GM04504 (cell line): ENCODE measurements at regions not wholly inside any gene's neighbourhood (a gene's known extent, or its start where the extent isn't known, plus 50 kb on each side); places are given as distances from the start of the nearest gene placed in this dataset.
A peak's percentile ranks its signal among the peaks of the same experiment; 100 is the strongest.

Experiments
- DNase-seq: peaks from one replicate; pipeline ENCODE4 v3.0.0-alpha.2; 2012; ENCODE audit warnings: low read depth

DNA sequence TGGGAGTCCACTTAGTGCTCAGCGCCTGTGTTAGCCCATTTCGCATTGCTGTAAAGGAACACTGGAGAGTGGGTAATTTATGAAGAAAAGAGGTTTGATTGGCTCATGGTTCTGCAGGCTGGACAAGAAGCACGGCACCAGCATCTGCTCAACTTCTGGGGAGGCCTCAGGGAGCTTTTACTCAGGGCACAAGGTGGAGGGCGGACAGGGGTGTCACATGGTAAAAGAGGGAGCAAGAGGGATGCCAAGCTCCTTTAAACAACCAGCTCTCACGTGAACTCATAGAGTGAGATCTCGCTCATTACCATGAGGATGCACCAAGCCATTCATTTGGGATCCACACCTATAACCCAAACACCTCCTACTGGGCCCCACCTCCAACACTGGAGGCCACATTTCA is 181.4 kb upstream of the TLE3 start:
- no peak for DNase-seq

DNA sequence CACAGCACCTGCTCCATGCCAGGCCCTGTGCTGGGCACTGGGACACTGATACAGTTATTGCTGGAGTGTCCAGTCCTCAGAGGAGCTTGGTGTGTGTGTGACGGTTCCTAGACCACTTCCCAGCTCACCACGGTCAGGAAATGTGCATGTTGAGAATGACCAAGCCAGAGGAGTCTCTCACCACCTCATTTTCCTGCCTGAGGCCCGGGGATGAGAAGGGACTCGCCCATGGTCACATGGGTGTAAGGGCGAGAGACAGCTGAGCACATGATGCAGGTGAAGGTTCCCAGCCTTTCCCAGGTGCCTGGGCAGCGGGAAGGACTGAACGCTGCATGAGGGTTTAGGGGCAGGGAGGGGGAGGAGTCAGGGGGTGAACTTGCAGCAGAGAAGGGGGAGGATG is 180.9 kb upstream of the TLE3 start:
- no peak for DNase-seq

DNA sequence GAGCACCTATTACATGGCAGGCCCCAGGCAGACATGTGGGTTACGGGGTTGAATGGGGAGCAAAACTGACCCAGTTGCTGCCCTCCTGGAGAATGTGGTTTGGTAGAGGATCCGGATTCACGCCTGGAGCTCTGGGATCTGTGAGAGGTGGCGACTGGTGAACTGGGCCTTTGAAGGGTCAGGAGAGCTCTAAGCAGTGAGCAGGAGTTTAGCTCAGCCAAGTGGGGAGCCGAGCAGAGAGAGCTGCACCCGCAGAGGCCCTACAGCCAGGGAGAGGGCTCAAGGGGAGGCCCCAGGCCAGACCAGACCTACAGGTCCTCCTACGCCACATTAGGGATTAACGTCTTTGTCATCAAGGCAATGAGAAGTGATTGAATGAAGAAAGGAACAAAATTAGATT is 179.8 kb upstream of the TLE3 start:
- DNase-seq: no peak

DNA sequence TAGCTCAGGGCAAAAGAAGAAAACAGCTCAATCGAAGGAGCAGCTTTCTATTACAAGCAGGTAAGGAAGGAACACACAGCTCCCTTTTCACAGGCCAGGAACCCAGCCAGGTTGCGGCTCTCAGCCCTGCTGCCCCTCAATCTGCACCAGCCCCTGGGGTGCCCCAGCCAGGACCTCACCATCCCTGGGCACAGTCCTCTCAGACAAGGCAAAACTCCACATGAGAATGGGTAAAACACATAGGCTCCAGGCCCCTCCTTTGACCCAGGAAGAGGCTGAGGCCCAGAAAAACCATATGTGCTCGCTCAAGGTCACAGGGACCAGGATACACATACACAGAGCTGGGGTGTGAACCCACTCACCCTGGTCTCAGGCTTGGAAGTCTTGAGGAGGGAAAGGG is 178.7 kb upstream of the TLE3 start:
- no peak for DNase-seq

DNA sequence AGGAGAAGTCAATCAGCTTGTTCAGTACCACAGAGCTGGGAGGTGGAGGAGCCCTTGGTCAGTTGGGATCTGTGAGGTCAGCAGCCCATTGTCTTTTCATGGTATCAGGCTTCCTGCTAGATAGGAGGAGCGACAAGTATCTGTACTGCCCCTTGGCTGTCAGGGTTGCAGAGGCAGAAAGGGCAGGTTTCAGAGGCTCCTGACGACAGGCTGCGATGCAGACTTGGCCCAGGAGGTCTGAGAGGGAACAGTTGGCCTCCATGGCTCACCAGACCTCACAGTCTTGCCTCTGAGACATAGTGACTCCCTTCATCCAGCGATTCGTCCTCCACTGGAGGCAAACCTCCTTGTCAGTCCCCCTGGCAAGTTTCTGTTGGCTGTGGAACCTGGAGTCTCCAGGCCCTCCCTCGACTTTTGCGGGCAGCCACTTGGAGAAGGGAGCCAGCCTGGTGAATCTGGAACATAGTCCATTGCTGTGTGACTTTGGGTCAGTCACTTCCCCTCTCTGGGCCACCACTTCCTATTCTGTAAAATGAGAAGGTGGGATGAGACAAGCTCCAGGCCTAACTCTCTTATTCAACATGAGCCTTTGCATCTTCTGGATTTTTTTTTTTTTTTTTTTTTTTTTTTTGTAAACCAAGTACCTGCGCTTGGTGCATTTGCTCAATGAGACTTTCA is 177.9 kb upstream of the TLE3 start:
- no peak for DNase-seq

DNA sequence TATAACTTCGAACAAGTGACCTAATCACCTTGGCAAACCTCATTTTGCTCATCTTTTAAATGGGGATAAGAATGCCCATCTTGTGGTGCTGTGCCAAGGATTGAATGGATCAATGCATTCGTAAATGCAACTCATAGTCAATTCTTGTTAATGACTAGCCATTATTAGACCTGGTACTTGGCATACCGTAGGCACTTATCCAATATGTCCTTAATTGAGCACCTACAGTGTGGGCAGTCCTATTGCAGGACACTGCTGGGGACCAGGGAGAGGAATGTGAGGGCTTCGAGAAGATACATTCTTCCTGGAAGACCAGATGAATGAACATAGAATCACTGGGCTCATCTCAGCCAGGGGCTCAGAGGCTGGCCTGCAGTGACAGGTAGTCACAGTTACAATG is 177.2 kb upstream of the TLE3 start:
- no peak for DNase-seq

DNA sequence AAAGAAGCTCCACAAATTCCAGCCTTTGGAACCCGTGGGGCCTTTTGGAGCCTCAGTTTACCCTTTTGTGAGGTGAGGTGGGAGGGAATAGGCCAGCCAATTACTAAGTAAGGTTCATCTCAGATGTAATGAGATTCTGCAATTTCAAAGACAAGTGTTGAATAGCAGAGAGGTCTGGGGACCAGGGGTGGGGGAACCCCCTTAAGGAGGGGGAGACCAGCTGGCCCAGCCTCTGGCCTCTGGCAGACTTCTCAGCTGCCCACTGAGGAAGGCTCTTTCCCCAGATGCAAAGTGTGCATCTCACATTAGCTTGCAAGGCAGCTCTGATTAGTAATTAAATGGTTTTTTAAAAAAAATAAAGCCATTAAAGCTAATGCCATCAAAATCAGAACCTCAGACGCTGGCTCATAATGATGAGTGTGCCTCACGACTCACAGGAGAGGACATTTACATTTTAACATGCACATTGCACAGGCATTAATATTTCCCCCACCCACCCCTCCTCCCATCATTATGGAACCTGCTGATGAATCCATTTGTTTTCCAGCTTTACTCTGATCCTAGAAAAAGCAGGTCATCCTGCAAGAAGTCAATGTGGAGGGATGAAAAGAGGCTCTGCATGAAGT is 176.7 kb upstream of the TLE3 start:
- DNase-seq: no peak

DNA sequence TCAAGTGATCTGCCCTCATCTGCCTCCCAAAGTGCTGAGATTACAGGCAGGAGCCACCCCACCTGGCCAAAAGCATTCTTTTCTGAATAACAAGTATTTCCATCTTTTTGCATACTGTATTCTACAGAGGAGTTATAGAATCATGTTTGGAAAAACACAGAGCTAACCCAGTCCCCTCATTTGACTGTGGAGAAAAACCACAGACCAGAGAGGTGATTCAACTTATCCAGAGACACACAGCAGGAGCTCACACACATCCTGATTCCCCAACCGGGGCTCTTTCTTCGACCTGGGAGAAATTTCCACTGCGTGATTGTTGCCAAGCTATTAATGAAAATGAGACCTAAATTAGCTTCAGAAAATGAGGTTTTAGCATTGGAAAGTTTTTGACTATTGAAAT is 176.1 kb upstream of the TLE3 start:
- DNase-seq: no peak

DNA sequence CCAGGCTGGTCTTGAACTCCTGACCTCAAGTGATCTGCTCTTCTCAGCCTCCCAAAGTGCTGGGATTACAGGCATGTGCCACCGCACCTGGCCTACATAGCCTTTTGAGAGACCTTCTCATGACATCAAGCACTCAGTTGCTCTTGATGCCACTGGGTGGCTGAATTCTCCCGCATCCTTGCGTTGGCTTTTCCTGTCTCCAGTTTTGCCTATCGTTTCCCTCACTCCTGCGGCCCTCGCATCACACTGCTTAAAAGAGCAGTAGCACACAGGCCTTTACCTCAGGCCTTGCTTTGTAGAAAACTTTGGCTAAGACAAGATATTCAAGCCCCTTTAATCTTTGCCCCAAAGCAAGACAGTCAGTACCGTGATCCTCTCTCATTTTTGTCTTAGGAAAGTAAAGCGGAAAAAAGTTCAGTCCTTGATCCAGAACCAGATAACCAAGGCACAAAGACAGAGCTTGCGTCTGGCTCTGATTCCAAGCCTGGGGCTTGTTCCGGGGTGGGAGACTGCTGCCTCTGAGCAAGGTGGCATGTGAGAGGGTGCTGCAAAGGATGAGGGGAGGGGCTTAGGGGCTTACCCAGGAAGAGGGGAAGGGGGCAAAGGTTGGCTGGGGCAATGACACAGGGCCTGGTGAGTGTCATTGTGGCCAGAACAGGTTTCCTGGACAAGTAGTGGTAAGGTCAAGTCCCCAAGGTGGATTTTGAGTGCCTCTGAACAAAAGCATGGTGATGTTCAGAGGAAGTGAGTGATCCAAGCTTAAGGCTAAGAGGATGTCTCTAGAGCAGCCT is 175.0 kb upstream of the TLE3 start:
- no peak for DNase-seq

DNA sequence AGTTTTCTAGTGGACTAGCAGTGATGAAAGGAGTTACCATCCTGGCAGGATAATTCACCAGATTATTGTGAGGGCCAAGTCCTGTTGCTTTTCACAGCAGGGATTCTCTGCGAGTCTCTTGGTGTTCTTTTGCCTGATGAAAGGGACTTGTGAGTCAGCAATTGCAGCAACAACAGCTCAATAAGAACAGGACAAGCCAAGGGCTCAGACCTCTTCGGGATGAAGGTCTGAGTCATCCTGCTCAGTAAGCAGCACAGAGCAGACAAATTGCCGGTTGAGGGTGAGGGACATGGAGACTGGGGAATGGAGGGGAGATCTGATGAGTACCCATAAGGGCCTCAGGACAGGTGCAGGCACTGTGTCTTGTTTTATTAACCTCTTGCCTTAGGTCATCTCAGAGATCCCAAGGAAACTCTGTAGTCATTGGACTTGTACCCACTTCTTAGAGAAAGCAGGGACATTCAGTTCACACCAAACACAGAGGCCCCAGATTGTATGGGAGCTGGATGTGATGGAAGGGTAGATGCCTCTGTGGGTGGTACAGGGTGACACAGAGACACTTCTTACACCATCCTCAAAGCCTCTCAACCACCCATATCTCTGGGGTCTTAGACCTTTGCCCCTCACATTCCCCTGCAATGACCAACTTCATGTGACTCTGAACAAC is 173.8 kb upstream of the TLE3 start:
- DNase-seq: peak; percentile 91

DNA sequence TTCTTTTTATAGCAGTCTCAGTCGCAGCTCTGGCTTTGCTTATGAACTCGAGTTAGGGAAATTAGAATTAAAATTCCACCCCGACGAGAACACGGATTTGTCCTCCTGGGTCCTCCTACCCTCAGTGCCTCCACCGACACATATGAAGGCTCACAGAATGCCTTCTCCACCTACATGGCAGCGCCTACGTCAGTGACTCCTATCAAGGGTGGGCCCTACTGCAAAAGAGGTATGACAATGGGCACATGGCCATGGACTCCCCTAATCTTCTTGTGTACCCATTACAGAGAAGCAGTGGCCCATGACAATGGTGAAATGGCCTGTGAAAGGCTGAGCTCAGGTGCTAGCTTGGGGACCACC is 173.0 kb upstream of the TLE3 start:
- no peak for DNase-seq

DNA sequence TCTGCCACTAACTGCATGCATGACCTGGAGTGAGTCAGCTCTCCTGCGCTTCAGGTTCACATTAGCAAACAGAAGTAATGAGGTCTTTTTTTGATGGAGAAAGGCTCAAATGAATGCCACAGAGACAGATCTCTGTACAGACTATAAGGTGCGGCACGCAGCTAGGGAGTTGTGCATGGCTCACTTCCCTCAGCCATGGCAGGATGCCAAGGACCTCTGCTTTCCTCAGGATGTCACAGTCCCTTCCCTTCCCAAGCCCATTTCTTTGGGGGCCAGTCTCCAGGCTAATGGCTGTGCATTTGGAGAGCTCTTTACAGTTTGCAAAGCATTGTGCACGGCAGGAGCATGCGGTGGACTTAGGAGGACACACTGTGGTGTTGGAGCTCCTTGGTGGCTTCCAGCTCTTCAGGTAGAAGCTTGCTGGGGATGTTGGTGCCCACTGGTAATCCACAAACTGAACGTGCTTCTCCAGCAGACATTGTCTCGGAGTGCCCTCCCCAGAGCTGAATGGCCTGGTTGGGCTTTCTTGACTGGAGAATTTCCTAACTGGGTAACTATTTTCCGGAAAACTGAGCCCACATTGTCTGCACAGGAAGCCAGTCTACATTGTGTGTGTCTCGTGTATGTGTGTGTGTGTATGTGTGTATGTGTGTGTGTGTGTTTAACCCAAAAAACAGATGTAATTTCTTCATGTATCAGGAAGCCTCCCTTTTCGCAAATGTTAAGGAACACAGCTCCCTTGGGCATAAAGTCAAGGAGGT is 172.5 kb upstream of the TLE3 start:
- no peak for DNase-seq

DNA sequence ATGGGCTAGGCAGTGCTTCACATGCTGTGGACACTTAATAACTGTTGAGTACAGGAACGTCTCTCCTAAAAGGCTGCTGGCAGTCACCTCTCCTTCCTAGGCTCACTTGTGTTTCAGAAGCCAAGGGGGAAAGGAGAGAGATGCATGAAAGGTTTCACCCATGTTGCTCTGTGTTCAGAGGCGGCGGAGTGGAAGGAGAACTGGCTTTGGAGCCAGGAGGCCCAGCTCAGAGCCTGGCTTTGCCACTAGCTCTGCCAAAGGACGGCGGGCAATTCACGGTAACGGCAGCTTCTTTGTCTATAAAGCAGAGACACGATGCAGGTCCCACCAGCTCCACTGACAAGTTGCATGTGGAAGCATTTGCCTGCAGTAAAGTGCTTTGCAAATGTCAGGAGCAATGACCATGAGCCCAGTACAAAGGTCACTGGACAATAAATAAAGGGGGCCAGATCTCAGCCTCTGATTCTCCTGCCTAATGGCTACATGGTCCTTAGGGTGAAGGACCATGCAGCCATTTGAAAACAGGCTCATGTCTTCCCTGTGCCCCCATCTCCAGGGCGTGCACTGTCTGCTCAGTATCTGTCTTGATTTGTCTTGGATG is 171.7 kb upstream of the TLE3 start:
- no peak for DNase-seq

DNA sequence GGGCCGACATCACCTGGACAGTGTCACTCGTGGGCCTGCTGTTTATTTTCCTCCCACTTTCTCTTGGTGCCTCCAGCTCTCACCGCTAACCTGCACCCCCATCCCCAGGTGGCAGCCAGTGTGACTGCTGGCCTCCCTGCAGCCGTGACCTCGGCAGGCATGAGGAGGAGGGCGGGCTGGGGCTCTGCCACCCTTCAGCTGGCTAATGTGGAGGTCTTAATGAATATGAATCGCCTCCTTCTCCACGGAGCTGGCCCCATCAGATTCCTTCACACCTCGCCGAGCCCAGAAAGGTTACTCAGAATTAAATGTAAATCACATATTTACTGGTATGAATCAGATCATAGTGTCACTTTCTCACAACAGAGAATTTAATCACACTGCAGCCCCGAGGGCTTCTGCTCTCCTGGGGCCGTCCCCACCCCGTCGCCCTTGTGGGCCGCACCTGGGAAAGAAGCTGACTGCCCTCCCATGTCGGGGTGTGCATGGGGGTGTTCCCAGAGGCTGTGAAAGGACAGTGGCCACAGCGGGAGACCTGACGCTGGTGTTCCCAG is 171.1 kb upstream of the TLE3 start:
- no peak for DNase-seq

DNA sequence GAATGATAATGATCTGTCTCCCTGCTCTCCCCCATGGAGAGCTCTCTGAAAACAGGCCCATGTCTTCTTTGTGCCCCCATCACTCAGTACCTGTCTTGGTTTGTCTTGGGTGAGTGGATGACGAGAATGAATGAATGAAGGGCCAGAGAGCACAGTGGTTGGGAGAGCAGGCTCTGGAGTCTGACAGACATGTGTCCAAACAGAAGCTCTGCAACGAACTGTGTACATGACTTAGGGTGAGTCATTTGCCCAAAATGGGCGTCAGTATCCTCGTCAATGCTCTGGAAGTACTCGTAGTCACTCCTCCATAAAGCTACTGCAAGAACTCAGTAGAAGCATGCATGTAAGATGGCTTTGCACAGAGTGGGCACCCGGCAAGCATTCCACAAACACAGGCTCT is 170.2 kb upstream of the TLE3 start:
- DNase-seq: no peak

DNA sequence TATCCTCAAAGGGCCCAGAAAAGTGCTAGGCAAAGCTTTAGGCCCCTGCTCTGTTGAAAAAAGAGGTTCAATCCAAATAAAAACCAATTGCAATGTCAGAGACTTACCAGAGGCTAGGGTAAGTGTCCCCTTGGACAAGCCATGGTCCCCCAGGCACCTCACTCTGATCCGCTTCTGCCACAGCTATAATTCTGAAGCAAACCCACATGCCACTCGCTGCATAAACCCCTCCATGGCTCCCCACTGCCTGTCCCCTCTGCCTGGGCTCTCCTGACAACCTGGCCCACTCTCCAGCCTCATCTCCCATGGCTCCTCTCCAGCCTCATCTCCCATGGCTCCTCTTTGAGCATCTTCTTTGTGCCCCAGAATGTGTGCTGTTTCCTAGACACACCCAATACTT is 169.6 kb upstream of the TLE3 start:
- no peak for DNase-seq

DNA sequence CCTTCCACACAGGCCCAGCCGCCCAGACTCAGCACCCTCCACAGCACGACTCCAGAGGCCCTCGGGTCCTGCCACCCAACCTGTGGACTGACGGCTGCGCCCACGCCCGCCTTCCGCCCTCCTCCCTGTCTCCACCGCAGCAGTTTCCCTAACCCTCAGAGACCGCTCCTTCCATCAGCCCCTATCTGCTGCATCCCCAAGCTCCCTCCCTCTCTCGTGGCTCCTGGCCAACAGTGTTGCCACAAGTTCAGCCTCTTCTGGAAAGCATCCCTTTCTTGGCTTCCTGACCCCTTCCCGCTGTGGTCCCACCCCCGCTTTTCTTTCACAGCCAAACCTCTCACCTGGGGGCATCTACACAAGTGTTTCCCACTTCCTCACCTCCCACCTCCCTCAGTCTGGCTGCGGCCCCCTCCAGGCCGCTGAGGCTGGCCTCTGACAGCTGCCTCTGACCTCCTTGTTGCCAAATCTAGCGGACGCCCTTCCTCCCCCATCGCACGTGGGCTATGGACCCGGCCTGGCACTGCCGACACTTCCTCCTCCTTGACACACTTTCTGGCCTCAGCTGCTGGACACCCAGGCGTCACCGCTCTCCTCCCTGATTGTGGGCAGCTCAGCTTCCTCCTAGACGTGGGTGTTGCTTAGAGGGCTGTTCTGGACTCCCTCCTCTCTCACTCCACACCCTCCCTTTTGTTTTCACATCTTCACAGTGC is 168.8 kb upstream of the TLE3 start:
- DNase-seq: no peak

DNA sequence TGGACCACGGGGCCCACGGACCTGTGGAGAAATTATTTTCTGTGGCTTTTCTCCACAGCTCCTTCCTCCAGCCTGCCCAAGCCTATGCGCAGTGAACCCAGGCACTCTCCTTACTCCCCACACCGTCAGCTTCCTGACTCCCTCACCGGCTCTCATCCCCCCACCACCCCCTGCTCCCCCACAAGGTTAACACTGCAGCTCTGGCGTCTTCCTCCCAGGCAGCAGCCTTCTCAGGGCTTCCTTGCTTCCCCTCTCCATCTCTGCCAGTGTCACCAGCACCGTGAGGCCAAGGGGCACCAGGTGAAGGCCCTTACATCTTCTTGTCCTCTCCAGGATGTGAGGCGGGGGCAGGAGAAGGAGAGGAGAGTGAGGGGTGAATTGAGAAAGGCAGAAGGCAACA is 168.3 kb upstream of the TLE3 start:
- DNase-seq: no peak

DNA sequence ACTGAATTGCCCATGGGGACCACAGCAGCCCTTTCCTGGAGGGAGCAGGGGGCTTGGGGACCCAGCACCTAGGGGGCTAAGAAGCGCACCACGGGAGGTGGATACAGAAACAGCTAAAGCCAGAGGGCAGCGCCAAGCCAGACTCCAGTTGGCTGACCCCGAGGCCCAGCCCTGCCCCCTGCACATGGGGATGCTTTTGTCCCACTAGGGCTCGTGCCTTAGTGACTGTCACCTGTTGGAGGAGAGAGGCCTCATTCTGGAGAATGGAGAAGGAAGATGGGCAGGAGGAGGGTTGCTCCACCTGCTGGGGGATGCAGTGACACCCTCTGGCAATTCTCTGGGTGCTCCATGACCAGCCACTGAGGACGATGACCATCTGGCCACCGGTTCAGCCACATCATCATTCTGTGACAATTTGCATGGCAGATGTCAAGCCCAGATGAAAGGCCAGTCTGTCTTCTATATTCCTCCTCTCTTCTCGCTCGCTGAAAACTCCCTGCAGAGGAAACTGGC is 167.8 kb upstream of the TLE3 start:
- no peak for DNase-seq

DNA sequence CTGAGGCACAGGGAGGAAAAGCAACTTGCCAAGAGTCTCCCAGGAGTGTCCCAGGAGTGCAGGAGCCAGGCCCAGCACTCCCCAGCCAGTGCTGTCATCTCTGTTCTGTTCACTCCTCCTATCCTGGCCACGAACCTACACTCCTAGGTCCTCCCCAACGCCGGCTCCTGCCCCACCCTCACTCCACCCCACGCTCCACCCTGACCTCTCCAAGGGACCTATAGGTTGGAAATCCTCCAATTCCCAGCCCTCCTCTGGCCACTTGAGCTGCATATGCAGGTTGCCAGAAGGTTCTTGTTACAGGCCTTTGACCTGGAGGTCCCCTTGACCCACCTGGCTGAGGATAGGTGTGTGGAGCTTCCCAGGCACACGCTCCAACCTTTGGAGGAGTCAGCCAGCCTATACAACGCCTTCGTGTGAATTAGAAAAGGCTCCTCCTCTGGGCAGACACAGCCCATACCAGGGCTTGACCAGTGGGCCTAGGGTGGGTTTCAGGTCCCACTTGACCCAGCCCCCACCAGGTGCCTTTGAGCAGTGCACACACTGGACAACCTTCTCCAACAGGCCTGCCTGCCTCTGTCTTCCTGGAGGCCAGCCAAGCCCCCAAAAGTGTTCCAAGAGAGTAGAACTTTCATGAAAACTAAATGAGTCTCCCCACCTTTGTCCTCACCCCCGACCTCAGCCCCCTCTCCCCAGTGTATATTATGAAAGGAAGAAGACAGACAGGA is 167.2 kb upstream of the TLE3 start:
- no peak for DNase-seq
